Small intestine (tissue), 7 donors: ENCODE measurements at regions not wholly inside any gene's neighbourhood (a gene's known extent, or its start where the extent isn't known, plus 50 kb on each side); places are given as distances from the start of the nearest gene placed in this dataset.

Experiments
- DNase-seq, 2 donors: peaks; one replicate each; pipeline versions ENCODE4 v3.0.0 to v3.0.0-alpha.2; 2013
- FAIRE-seq: peaks from 2 replicates; lab custom pipeline; 2012; peaks lifted over from hg19 to GRCh38; lab: Jason Lieb, UNC
- H3K27ac ChIP-seq, 3 donors: one replicate each; pipeline ENCODE4 v1.5.1; 2013; ENCODE audit warnings: low read length in 2 of 3, mild to moderate bottlenecking in 2 of 3, control low read depth in 1 of 3, inconsistent platforms in 1 of 3, low read depth in 1 of 3, moderate library complexity in 1 of 3
- H3K27me3 ChIP-seq, 3 donors: one replicate each; pipeline ENCODE4 v1.6.1; 2013; ENCODE audit warnings: low read length in 3 of 3, inconsistent platforms in 1 of 3; ENCODE audit not compliant: control insufficient read depth in 3 of 3, insufficient read depth in 3 of 3
- H3K36me3 ChIP-seq, 3 donors: one replicate each; pipeline ENCODE4 v1.6.1; 2013; ENCODE audit warnings: low read length in 3 of 3, inconsistent platforms in 1 of 3, low read depth in 1 of 3, mild to moderate bottlenecking in 1 of 3, moderate library complexity in 1 of 3; ENCODE audit not compliant: control insufficient read depth in 3 of 3, insufficient read depth in 2 of 3
- H3K4me1 ChIP-seq, 3 donors: one replicate each; pipeline ENCODE4 v1.6.1; 2013; ENCODE audit warnings: low read length in 2 of 3, inconsistent platforms in 1 of 3, low read depth in 1 of 3, mild to moderate bottlenecking in 1 of 3, moderate library complexity in 1 of 3; ENCODE audit not compliant: control insufficient read depth in 3 of 3, insufficient read depth in 2 of 3
- H3K4me3 ChIP-seq, 3 donors: one replicate each; pipeline ENCODE4 v1.5.1; 2013; ENCODE audit warnings: low read length in 3 of 3, control low read depth in 1 of 3, inconsistent platforms in 1 of 3, low read depth in 1 of 3, mild to moderate bottlenecking in 1 of 3, moderate library complexity in 1 of 3
- H3K9me3 ChIP-seq, 2 donors: one replicate each; pipeline ENCODE4 v1.6.1; 2013; ENCODE audit warnings: low read depth in 1 of 2, low read length in 1 of 2; ENCODE audit not compliant: control insufficient read depth in 2 of 2, insufficient read depth in 1 of 2
- WGBS, 3 donors: extraction: QIAGEN DNeasy Blood & Tissue Kit; methylation state at CpG; one replicate each; pipeline ENCODE4 v1.1.7; 2013; 5-methylcytosine and 5-hydroxymethylcytosine counted together
- donor health status: healthy with polysubstance abuse.
- donor health status: control.
- donor health status: control.
- donor health status: Bipolar disorder and iron deficiency.
- donor health status: healthy.

DNA sequence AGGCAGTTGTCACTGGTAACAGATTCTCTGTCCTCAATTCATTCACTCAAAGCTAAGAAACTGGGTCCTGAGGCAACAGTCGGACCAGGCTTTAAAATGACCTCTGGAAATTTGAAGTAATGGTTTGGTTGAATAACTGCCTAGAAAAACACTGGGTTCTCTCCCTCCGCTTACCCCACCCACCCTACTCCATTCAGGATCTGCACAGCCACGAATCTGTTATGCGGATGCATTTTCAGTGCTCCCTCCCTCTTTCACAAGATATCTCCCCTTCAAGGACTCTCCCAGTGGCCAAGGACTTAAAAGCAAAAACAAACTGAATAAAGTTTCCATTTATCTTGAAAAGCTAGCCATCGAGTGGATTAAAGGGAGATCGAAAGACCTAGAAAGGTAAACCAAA, 260.2 kb upstream of the ANKRD55 start:
- H3K4me1 ChIP-seq = peaks cover 0 to 15% (median 0%) of the 10 kb centered on the region in 3 donors
- FAIRE-seq (no peak), DNase-seq (no peak)
- no peaks in the 10 kb centered on the region for H3K27me3 ChIP-seq
- WGBS, 3 donors = 90 to 94% (median 92%) methylated on average over 6 of the region's 6 CpGs
- H3K9me3 ChIP-seq = peaks cover 0 to 7% of the 10 kb centered on the region in 2 donors
- H3K27ac ChIP-seq = no peak overlapping the region
- no peaks in the 10 kb centered on the region for H3K36me3 ChIP-seq
- no peak overlapping the region for H3K4me3 ChIP-seq

DNA sequence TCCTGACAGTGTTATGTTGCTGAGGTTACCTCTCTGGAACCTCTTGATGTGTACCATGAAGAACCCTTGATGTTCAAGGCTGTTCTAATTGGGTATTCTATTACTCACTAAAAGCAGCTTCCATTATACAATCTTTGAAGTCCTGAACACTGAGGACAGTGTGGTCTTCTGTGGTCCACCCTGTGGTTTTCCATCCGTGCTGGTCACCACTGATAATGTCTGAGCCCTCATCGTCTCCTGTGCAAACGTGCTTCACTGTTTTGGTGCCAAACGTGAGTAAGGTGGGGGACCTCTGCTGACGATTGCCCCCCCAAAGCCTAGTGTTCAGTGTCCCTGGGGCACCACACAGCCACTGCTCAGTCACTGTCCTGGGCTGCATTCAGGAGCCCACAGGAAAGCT, 259.7 kb upstream of the ANKRD55 start:
- 88 to 93% (median 90%) methylated on average over 5 of the region's 5 CpGs for WGBS, 3 donors
- no peak overlapping the region for H3K4me3 ChIP-seq
- DNase-seq = no peak
- H3K27me3 ChIP-seq = no peaks in the 10 kb centered on the region
- H3K9me3 ChIP-seq = peaks cover 0 to 12% of the 10 kb centered on the region in 2 donors
- no peak overlapping the region for H3K27ac ChIP-seq
- peaks cover 0 to 15% (median 0%) of the 10 kb centered on the region in 3 donors for H3K4me1 ChIP-seq
- no peaks in the 10 kb centered on the region for H3K36me3 ChIP-seq
- FAIRE-seq = no peak

DNA sequence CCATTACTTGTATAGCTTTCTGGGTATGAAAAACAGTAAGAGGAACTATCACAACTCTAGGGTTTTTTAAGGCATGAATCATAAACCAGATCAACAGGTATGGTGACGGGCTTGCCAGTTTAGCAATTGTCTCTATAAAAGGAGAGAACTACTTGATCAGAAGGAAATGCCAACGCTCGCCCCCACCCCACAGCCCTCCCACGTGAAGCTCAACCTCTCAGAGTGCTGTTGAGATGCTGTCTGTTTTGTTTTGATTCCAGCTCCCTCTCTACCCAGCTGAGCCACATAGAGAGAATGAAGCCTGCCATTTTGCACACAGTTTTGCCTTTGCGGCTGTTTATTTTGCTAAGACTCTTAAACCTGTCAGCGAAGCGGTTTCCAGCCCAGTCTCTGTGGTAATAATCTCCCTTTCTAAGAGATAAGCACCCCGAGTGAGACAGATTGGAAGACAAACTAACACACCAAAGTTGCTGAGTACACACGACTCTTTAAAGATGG, 257.9 kb upstream of the ANKRD55 start:
- no peaks in the 10 kb centered on the region for H3K36me3 ChIP-seq
- H3K27ac ChIP-seq = peak overlapping the region in 1 of 3 donors; percentile 55
- peaks cover 0 to 20% of the 10 kb centered on the region in 2 donors for H3K9me3 ChIP-seq
- 61 to 66% (median 64%) methylated on average over 9 of the region's 9 CpGs for WGBS, 3 donors
- peaks cover 0 to 15% (median 0%) of the 10 kb centered on the region in 3 donors for H3K4me1 ChIP-seq
- no peaks in the 10 kb centered on the region for H3K27me3 ChIP-seq
- FAIRE-seq (no peak), DNase-seq (peak in 1 of 2 donors; percentile 45)
- H3K4me3 ChIP-seq = no peak overlapping the region

DNA sequence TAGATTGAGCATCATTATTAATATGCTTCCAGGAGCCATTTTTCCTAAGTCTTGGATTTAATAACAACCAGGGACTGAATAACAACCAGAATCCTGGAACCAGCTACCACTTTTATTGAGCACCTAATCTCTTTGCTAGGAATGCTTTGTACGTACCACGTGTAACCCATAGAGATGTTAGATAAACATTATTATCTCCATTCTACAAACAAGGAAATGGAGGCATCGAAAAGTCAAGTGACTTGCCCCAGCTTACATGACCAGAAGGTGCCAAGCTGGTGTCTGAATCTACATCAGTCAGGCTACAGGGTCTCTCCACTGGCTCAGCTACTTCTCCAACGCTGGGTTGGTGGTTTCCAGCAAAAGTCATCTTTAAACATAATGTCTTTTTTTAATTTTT, 256.1 kb upstream of the ANKRD55 start:
- H3K27ac ChIP-seq = no peak overlapping the region
- H3K9me3 ChIP-seq = peaks cover 0 to 20% of the 10 kb centered on the region in 2 donors
- WGBS, 3 donors = 44 to 62% (median 52%) methylated on average over 4 of the region's 4 CpGs
- FAIRE-seq (no peak), DNase-seq (peak in 1 of 2 donors; percentile 30)
- no peaks in the 10 kb centered on the region for H3K36me3 ChIP-seq
- H3K4me3 ChIP-seq = no peak overlapping the region
- H3K4me1 ChIP-seq = peaks cover 0 to 11% (median 0%) of the 10 kb centered on the region in 3 donors
- no peaks in the 10 kb centered on the region for H3K27me3 ChIP-seq

DNA sequence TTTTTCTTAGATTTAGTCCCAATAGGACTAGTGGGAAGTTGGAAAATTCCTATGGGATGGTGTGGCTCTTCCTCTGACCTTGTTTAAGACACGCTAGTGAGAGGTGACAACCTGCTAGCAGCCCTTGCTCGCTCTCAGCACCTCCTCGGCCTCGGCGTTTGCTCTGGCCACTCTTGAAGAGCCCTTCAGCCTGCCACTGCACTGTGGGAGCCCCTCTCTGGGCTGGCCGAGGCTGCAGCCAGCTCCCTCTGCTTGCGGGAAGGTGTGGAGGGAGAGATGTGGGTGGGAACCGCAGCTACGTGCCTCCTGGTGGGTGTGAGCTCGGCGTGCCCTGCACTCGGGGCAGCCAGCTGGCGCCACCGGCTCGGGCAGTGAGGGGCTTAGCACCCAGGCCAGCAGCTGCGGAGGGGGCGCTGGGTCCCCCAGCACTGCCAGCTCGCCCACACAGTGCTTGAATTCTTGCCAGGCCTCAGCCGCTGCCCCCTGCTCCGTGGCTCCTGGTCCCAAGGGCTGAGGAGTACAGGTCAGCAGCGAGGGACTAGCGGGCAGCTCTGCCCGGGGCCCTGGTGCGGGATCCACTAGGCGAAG, 254.5 kb upstream of the ANKRD55 start:
- FAIRE-seq (no peak), DNase-seq (no peak)
- Histone ChIP-seq H3K27me3 (no peaks in the 10 kb centered on the region), H3K4me1 (peaks cover 0 to 11% (median 0%) of the 10 kb centered on the region in 3 donors), H3K4me3 (no peak overlapping the region), H3K27ac (no peak overlapping the region), H3K36me3 (no peaks in the 10 kb centered on the region), H3K9me3 (peaks cover 0 to 20% of the 10 kb centered on the region in 2 donors)
- WGBS, 3 donors = 92 to 97% (median 96%) methylated on average over 21 to 25 of the region's 25 CpGs

DNA sequence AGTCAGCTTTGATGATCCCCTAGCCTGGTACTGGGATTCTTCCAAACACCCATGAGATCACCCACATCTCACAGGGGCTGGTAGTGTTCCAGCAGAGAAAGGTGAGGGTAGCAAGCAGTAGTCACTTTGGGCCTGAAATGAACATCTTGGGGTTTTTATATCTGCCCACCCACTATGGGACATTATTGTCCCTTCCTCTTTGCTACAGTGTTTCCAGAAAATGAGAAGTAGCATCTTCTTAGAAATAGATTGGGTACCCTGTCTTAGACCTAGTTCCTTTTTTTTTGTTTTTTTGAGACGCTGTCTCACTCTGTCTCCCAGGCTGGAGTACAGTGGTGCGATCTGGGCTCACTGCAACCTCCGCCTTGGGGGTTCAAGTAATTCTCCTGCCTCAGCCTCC, 249.2 kb upstream of the ANKRD55 start:
- Histone ChIP-seq H3K4me1 (peaks cover 0 to 11% (median 0%) of the 10 kb centered on the region in 3 donors), H3K27me3 (no peaks in the 10 kb centered on the region), H3K4me3 (no peak overlapping the region), H3K9me3 (peaks cover 0 to 4% of the 10 kb centered on the region in 2 donors), H3K36me3 (no peaks in the 10 kb centered on the region), H3K27ac (peak overlapping the region in 2 of 3 donors; percentile 78 to 90)
- FAIRE-seq = no peak
- 92 to 94% (median 92%) methylated on average over 3 of the region's 3 CpGs for WGBS, 3 donors
- no peak for DNase-seq

DNA sequence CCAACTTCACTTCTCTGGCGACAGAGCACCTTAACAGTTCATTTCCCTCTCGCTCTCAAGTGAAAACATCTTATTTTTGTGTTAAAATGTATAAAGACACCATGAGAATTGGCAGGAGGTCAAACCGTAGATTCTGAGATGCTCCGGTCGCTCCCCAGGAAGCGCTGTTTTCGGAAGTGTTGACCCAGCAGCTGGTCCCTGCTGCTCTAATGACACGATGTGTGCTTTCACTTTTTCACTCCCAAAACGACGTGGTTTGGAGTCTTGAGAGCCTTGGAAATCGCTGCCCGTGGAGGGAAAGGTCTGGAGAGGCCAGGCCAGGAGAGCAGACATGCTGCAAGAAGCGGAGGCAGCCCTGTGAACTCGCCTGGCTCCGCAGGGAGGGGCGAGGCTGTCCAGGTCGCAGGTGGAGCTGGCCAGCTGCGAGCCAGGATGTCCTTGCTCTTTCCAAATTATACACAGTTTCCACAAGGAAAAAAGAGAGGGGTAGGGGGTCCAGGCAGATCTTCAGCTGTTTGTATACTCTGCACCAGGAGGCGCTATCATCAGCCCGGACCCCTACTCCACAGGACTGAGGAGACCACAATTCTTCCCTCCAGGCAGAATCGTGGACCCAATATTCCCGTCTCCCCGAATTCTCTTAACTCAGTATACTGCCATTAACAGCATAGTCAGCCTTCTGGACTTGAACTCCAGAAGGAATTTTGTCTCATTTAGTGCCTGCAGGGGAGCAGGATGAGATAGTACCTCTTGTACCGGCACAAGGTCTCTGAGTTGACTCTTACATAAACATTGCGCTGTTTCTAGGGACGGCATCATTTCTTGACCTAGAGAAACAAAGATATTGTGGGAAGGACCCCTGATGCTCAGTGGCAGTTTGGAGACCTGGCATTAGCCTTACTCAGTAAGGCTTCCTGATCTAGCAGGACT, 248.6 kb upstream of the ANKRD55 start:
- Histone ChIP-seq H3K27ac (peak overlapping the region; percentile 42 to 90 (median 78)), H3K4me3 (peak overlapping the region; percentile 37 to 69 (median 50)), H3K4me1 (peaks cover 0 to 14% (median 0%) of the 10 kb centered on the region in 3 donors), H3K9me3 (no peaks in the 10 kb centered on the region), H3K27me3 (no peaks in the 10 kb centered on the region), H3K36me3 (no peaks in the 10 kb centered on the region)
- DNase-seq = peak; percentile 39 to 71
- FAIRE-seq = no peak
- 14 to 17% (median 16%) methylated on average over 25 to 26 of the region's 26 CpGs for WGBS, 3 donors

DNA sequence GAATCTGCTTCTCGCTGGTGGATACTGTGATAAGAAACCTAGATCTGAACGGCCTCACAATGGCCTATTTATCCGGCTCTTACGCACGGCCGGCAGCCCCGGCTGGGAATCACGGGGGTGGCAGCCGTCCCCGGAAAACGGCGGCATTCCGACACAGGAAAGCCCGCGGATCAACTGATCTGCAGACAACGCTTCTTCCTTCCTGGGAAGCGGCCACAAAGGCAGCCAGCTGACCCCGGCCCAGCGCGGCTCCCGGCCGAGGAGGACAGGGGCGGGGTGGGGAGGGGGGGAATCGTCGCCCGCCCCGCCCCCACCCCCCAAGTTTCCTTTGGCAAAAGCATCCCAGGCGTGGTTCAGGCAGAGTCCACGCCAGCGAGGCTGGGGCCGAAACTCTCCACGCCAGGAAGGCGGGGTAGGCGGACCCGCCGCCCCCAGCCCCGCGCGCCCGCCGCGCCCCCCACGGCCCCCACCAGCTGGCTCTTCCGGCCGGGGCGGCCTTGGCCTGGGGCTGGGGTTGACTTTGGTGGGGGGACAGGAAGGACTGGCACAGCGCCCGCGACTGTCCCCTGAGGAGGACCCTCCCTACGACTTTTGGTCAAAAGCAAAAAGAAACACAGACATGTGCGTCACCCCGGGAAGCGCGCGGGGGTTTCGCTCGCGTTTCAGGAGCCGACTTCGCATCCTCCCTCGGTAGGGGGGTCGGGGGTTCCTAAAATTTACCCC, 247.7 kb upstream of the ANKRD55 start:
- Histone ChIP-seq H3K4me3 (peak overlapping the region; percentile 37 to 69 (median 50)), H3K36me3 (no peaks in the 10 kb centered on the region), H3K27me3 (no peaks in the 10 kb centered on the region), H3K27ac (peak overlapping the region; percentile 42 to 90 (median 78)), H3K4me1 (peaks cover 0 to 23% (median 0%) of the 10 kb centered on the region in 3 donors), H3K9me3 (no peaks in the 10 kb centered on the region)
- DNase-seq (peak in 1 of 2 donors; percentile 74), FAIRE-seq (no peak)
- 0 to 2% (median 0%) methylated on average over 44 to 62 of the region's 62 CpGs for WGBS, 3 donors
